ENCODE measurements at regions not wholly inside any gene's neighbourhood (a gene's known extent, or its start where the extent isn't known, plus 50 kb on each side); places are given as distances from the start of the nearest gene placed in this dataset.

DNA sequence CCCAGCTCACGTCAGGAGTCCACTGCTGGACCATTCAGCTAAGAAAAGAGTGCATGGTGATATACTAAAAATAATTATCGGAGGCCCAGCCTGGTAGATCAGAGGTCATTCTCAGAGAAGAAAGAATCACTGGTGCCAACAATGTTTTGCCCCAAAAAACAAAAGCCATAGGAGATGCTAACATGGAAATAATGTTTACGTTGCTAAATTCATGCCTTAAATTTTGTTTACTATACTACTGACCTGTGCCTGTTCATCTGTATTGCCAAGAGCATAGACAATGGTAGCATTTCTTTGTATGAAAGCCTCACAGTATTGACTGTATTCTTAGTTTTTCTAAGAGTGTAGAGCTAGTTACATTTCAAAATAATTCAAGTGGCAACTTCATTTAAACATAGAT, 138.1 kb upstream of the GPR149 start:
- no peak for DNase-seq

DNA sequence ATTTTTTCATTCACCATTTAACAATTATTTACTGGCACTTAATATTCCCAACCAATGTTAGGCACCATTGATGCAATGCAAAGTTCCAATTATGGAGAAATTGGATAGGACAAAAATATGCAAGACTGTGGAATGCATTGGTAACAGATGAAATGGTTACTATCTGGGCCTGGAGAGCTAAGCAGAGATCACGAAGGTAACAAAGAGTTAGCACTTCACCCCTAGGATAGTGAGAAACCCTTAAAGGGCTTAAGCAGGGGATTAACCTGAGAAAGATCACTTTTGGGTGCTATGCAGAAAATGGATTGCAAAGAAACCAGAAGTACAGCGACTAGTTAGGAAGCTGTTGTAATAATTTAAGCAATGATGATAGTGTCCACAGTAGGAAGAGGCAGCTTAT, 129.6 kb upstream of the GPR149 start:
- no peak for DNase-seq

DNA sequence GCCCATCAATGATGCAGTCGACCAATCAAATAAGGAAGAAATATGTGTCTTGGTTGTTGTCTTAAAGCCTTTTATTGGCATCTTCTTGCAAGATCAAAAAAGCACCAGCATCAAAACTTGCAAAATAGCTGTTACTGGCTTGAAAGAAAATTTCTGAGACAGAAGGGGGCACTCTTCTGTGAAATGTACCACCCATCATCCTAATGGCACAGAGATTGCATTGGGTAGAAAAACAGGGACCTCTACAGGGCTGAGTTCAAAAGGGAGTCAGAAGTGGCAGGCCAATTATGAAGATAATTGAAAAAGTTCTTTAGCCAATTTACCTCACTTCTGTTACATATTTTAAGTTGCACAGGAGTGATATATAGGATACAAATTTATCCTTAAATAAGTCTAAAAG, 122.3 kb upstream of the GPR149 start:
- DNase-seq = no peak

DNA sequence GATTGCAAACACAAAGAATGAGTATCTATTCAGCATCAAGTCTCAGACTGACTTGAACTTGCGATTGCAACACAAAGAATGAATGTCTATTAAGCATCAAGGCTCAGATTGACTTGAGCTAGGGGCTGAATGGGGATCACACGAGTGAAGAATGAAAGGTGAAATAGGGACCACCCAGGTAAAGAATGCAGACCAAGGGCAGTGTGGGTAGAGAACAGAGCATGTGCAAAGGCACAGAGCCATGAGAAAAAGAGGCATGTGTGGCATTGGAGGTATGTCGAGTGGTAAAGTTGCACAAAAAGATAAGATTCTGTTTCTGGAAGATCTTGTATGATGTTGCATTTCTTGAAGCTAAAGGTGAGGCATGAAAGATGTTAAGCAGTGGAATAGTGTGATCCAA, 119.4 kb upstream of the GPR149 start:
- DNase-seq = no peak

DNA sequence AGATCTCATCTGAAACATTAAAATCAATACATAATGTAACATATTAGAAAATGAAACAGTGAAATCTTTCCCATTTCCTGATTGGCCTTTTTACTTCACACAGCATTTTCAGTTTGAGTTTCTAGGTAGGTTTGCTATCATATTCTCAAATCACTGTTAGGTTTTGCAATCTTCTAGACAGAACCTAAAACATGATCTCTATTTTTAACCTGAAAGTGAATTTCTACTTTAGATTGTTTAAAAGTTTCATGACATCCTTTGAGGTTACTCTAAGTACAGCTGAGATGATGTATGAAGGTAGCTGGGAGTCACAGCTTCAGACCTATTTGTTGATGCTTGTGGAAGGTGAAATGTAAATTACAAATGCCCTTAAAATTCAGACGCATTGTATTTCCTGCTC, 118.4 kb upstream of the GPR149 start:
- no peak for DNase-seq

DNA sequence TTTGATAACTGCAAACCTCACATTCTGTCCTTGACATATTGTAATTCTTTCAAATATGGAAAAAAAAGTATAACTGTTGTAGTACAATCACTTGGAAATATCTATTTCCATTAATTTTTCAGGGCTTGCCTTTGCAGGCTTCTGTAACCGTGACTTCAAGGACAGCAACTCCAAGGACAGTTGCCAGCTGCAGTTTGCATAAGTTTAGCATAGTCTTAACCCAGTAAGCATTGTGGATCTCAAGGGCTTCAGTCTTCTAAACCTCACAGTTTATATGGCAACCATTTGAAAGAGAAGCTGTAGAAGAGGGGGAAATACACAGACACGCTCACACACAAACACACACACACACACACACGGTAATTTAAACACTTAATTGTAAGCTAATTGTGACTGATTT, 112.8 kb upstream of the GPR149 start:
- no peak for DNase-seq

DNA sequence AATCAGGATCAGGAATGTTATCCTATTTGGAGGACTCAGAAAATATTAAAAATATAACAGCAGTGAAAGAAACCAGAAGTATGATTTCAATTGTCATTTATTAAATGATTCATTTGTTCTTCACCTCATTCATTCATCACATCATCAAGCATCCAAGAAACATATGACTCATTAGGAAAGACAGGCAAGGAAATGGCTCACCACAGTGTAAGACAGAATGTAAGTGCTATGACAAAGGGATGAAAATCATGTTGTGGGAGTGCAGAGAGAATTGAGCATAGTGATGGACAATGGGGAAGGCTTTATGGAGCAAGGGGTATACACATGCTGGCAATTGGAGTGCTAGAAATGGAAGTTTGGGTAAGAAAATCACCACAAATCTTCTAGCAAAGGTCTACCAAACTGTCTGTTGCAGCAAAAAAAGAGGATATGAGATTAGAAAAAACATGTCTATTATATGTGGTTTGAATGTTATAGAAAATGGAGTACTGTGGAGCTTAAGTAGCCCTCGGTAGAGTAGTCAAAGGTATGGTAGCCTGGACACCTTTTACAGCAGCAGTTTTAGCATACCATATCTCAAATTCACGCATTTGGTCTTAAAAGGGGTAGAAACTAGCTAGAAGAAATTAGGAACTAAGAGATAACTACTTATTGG, 111.1 kb upstream of the GPR149 start:
- DNase-seq = no peak

DNA sequence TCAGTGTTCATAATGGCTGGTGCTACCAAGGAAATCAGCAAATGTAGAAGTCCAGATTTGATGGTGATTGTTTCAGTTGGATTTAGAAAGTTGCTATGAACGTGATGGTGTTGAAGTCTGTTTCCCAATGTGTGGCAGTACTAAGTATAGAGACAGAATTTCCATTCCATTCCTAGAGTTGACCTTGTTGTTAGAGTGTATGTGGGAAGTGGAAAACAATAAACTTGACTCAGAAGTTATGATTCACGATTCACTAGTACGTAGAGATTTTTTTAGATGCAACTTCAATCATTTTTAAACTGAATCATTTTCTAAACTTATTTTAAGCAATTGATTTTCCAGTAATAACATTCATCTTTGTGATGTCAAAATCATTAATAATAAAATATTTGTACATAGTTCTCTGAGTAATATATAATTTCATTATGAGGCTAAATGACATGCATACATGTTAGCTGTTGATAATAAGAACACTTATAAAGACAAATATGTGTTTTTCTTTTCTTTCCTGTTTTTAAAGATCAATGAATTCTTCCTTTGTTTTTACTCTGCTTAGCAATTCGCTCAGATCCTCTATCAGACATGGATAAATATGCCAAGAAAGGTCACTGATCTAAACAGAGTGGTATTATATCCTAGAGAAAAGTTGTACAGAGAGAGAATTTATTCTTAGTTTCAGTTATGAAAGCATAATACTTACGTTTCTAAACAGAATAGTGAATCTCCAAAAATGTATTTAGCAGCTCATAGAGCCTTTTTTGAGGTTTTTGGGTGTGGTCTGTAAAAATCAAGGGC, 108.8 kb upstream of the GPR149 start:
- DNase-seq = no peak

DNA sequence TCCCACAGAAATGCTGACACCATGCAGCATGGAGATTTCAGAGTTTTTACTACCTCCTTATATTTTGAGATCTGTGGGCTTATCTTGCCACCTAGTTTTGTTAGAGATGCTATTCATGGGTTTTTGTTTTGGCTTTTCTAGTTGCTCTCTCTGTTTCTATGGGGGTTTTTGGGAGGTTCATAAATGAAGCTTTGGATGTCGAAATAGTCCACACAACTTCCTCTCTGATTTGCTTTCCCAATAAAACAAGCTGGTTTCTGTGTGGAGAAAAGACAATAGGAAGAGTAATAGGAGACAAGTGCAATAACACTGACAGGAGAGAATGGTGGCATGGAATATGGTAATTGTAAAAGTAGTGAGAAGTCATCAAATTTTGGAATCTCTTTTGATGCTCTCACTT, 106.8 kb upstream of the GPR149 start:
- no peak for DNase-seq

DNA sequence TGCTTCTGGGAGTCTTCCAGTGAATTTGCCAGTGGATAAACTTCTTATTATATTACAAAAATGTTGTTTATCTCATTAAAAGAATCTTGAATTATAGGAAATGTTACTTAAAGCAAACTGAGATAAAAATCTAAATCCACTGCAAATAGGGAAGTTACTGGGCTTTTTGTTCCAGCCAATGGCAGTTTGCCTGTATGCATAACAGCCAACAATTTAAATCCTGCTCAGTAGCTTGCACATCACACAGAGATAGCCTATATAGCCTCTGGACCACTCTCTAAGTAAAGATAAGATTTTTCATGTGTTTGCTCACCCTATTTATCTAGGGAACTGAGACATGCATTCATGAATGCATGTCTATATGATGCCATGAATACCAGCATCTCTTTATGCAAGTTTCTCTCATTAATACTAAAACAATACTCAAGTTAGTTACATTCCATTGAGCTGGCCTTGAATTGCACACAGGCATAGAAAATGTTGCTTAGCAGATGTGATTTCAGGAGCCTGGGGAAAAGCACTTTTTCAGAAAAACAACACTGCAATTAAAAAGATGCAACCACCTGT, 92.1 kb upstream of the GPR149 start:
- DNase-seq = no peak

DNA sequence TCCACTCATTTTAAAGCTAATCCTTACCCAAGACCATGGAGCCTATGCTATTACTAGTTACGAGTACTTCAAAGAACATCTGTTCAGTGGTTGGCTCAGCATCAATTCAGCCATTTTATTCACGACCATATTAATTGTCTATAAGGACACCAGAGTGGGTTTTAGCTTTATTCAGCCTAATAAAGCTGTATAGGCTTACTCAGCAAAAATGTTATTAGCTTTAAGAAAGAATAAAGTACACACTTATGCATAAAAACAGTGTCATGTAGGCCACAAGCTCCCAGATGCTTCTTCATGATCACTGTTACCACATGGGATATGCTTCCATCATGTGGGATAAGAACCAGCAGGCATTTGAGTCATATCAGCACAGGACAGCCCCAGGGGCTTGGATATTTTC, 87.4 kb upstream of the GPR149 start:
- no peak for DNase-seq

DNA sequence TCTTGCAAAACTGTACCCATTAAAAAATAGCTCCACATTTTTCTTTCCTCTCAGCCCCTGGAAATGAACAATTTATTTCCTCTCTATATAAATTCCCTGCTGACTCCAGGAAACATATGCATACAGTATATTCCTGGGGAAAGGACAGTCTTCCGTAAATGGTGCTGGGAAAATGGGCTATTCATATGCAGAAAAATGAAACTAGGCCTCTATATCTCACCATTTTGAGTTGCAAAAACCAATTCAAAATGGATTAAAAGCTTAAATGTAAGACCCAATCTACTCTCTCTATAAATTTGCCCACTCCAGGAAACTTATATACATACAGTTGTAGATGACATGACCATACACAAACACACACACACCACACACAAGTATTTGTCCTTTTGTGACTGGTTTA, 85.9 kb upstream of the GPR149 start:
- no peak for DNase-seq

DNA sequence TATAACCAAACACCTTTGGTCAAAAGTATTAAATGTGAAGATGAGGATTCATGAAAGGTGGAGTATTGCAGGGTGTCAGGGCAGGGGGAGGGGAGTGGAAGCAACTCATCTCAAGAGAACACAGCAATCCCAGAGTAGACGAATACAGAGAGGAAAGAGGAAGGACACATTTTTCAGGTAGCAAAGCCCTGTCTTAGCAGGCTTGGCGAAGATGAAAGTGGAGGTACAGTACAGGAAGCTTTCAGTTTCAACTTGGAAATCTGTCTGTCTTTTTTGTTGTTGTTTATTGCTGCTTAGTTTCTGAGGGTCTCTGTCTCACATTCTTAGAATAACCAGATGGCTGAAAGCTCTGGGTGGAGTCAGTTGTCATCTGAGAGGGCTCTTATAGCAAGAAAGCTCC, 80.8 kb upstream of the GPR149 start:
- DNase-seq = no peak

DNA sequence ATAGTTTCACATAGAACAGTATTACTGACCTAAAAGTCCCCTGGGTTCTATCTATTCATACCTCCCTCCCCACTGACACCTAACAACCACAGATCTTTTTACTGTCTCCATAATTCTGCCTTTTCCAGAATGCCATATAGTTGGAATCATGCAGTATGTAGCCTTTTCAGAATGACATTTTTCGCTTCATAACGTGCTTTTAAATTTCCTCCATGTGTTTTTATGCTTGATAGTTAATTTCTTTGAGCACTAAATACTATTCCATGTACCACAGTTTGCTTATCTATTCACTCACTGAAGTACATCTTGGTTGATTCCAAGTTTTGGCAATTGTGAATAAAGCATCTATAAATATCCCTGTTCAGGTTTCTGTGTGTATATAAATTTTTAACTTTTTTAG, 77.7 kb upstream of the GPR149 start:
- DNase-seq = no peak

DNA sequence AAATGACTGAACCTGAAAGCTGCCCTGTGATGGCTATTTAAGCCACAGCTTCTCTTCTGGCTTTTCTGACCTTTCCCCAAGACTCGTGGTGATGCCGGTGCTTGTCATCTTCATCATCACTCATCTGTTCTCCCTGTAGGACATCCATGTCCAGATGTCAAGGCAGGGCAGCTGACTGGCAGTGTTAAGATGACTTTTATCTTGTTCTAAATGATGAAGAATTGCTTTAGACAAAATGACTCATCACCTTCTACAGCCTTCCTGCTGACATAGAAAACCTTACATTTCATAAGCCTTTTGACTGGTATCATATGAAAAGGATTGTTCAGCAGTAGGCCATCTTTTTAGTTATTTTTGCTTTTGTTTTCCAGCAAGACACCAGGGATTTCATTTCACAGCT, 67.0 kb upstream of the GPR149 start:
- no peak for DNase-seq

DNA sequence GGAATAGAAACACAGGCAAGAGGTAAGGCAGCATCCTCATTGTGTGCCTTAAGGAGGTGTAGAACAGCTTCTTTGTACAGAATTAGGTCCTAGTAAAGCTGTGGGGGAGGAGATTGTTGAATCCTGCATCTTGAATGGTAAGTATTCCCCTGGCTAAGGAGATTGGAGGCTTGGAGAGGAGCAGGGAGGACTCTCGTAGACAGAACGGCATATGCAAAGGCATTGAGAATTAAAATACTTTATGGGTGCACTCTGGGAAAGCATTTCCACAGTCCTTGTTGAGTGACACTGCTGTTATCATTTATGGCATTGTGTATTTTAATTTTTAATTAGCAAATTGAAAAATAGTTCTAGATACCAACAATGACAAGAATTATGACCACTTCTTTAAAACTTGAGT, 66.5 kb upstream of the GPR149 start:
- DNase-seq = no peak

DNA sequence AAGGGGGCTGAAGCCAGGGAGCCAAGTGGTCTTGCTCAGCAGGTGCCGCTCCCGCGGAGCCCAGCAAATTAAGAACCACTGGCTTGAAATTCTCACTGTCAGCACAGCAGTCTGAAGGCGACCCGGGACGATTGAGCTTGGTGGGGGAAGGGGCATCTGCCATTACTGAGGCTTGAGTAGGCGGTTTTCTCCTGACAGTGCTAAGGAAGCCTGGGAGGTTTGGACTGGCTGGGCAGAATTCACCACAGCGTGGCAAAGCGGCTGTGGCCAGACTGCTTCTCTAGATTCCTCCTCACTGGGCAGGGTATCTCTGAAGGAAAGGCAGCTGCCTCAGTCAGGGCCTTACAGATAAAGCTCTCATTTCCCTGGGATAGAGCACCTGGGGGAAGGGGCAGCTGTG, 57.0 kb upstream of the GPR149 start:
- no peak for DNase-seq

DNA sequence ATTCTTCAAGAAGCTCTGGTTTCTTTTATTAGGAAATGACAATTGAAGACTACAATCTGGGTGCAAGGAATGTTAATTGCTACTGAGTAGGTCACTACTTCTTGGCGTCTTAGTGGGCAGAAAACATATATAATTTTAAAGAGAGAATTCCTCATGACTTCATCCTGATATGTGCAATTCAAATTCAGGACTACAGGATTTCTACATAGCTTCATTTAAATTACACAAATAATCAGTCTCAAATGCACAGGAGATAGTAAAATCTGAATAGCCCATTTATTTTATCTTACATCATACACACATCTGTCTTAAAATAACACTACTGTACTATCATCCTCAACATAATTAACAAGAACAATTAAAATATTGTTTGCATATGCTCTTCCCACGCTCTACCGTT, 52.5 kb upstream of the GPR149 start:
- no peak for DNase-seq

DNA sequence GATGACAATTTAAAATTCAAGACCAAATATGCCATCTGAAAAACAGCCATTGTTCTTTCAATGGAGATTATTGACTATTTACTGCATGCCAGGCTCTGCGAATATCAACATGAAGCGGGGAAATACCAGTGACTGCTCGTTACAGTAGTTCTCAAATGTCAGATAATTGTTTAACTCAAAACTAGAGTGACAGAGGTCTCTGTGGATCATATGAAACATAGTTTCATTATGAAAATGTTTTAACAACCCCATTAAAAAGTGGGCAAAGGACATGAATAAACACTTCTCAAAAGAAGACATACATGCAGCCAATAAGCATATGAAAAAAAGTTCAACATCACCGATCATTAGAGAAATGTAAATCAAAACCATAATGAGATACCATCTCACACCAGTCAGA, 50.0 kb upstream of the GPR149 start:
- no peak for DNase-seq
